ENCODE measurements at regions not wholly inside any gene's neighbourhood (a gene's known extent, or its start where the extent isn't known, plus 50 kb on each side); places are given as distances from the start of the nearest gene placed in this dataset.

DNA sequence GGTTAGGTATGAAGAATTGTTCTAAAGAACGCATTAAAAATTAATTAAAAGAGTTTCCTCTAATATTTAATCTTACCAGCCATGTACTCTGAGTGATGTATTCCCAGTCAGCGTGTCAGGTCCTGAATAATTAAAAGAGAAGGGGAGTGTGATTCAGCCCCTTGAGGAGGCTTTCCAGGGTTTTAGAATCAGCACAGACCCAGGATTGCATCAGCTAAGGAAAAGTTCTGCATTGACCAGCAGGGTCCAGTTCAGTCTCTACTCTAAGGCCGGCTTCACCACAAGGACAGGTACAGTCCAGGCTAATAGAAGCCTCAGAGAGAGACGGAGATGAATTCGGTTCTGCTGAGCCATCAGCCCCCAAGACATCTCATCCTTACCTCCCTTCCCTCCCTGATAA is 499.5 kb upstream of the PROK2 start:
- intact Hi-C loops (cut with DNase I) = no loop called here
- Histone ChIP-seq H3K27ac (no peak overlapping the region), H3K4me3 (no peak overlapping the region), H3K36me3 (no peaks in the 10 kb centered on the region), H3K27me3 (no peaks in the 10 kb centered on the region), H3K4me1 (peaks cover 21% of the 10 kb centered on the region), H3K9me3 (no peaks in the 10 kb centered on the region)
- DNase-seq (ENCODE audit: extremely low spot score in 2 of 2) = no peak
- TF ChIP-seq POLR2AphosphoS5 (IDR thresholded peaks at IDR 0.05; ENCODE audit: insufficient read depth in 1 of 2, low read depth in 1 of 2) = no peak
- TF ChIP-seq, protein P1, sequence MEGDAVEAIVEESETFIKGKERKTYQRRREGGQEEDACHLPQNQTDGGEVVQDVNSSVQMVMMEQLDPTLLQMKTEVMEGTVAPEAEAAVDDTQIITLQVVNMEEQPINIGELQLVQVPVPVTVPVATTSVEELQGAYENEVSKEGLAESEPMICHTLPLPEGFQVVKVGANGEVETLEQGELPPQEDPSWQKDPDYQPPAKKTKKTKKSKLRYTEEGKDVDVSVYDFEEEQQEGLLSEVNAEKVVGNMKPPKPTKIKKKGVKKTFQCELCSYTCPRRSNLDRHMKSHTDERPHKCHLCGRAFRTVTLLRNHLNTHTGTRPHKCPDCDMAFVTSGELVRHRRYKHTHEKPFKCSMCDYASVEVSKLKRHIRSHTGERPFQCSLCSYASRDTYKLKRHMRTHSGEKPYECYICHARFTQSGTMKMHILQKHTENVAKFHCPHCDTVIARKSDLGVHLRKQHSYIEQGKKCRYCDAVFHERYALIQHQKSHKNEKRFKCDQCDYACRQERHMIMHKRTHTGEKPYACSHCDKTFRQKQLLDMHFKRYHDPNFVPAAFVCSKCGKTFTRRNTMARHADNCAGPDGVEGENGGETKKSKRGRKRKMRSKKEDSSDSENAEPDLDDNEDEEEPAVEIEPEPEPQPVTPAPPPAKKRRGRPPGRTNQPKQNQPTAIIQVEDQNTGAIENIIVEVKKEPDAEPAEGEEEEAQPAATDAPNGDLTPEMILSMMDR (IDR thresholded peaks at IDR 0.05) = no peak
- no peak for TF ChIP-seq POLR2A (IDR thresholded peaks at IDR 0.05)

DNA sequence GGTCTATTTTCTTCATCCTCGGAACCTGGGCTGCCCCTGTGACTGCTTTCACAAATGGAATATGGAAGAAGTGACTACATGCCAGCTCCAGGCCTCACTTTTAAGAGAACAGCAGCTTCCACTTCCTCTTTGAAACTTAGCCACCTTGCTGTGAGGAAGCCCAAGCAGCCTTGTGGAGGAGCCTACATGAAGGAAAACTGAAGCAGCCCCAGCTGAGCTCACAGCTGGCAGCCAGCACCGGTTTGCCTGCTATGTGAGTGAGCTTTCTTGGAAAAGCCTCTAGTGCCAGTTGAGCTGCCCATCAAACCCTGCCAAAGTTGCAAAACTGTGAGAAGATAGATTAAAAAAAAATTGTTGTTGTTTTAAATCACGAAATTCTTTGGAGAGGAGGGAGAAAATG is 498.0 kb upstream of the PROK2 start:
- H3K4me1 ChIP-seq = peaks cover 18% of the 10 kb centered on the region
- DNase-seq (ENCODE audit: extremely low spot score in 2 of 2) = no peak
- no peaks in the 10 kb centered on the region for H3K9me3 ChIP-seq
- no peak overlapping the region for H3K27ac ChIP-seq
- intact Hi-C loops (cut with DNase I) = no loop called here
- no peaks in the 10 kb centered on the region for H3K27me3 ChIP-seq
- H3K4me3 ChIP-seq = no peak overlapping the region
- no peak for TF ChIP-seq POLR2A (IDR thresholded peaks at IDR 0.05)
- TF ChIP-seq, protein P1 (IDR thresholded peaks at IDR 0.05) = no peak
- TF ChIP-seq POLR2AphosphoS5 (IDR thresholded peaks at IDR 0.05; ENCODE audit: insufficient read depth in 1 of 2, low read depth in 1 of 2) = no peak
- H3K36me3 ChIP-seq = no peaks in the 10 kb centered on the region

DNA sequence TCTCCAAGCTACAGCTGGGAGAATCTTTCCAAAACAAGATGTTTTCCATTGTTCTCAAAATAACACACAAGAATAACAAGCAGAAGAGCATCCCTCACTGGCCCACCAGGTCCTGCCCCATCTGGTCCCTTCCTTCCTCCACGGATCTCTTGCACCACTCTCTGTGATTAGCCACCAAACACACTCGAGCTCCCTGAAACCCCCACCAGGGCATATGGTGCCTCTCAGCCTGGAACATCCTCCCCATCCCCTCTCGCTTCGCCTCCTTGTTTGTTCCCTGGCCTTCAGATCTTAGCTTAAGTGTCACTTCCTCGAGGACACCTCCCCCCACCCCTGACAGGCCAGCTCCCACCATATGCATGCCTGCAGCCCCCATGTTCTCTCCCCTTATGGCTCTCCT is 496.6 kb upstream of the PROK2 start:
- Histone ChIP-seq H3K9me3 (no peaks in the 10 kb centered on the region), H3K4me1 (peaks cover 12% of the 10 kb centered on the region), H3K27me3 (no peaks in the 10 kb centered on the region), H3K27ac (no peak overlapping the region), H3K36me3 (no peaks in the 10 kb centered on the region), H3K4me3 (no peak overlapping the region)
- DNase-seq (ENCODE audit: extremely low spot score in 2 of 2) = no peak
- intact Hi-C loops (cut with DNase I) = no loop called here
- TF ChIP-seq, protein P1 (IDR thresholded peaks at IDR 0.05) = no peak
- TF ChIP-seq POLR2A (IDR thresholded peaks at IDR 0.05) (no peak), POLR2AphosphoS5 (IDR thresholded peaks at IDR 0.05; ENCODE audit: insufficient read depth in 1 of 2, low read depth in 1 of 2) (no peak)

DNA sequence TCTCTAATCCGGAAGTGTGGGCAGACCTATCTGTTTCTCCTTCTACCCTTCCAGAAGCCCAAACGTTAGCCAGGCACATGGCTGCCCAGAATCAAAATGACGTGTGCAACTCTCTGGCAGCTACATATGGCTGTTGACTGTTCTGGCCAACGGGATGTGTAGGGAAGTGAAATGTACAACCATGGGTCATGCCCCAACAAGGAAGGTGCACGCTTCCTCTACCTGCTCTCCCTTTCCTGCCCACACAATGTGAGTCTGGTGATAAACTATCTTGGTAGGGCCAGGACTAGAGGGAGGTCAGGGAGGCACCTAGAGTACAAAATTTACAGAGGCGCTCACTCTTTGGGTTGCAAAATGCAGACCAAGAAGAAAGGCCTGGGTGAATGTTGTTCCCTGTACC is 495.9 kb upstream of the PROK2 start:
- H3K36me3 ChIP-seq = no peaks in the 10 kb centered on the region
- H3K4me1 ChIP-seq = peaks cover 12% of the 10 kb centered on the region
- H3K9me3 ChIP-seq = no peaks in the 10 kb centered on the region
- H3K27ac ChIP-seq = no peak overlapping the region
- H3K27me3 ChIP-seq = no peaks in the 10 kb centered on the region
- no peak for TF ChIP-seq POLR2A (IDR thresholded peaks at IDR 0.05)
- TF ChIP-seq, protein P1 (IDR thresholded peaks at IDR 0.05) = no peak
- no peak for TF ChIP-seq POLR2AphosphoS5 (IDR thresholded peaks at IDR 0.05; ENCODE audit: insufficient read depth in 1 of 2, low read depth in 1 of 2)
- intact Hi-C loops (cut with DNase I) = no loop called here
- H3K4me3 ChIP-seq = no peak overlapping the region
- DNase-seq (ENCODE audit: extremely low spot score in 2 of 2) = no peak

DNA sequence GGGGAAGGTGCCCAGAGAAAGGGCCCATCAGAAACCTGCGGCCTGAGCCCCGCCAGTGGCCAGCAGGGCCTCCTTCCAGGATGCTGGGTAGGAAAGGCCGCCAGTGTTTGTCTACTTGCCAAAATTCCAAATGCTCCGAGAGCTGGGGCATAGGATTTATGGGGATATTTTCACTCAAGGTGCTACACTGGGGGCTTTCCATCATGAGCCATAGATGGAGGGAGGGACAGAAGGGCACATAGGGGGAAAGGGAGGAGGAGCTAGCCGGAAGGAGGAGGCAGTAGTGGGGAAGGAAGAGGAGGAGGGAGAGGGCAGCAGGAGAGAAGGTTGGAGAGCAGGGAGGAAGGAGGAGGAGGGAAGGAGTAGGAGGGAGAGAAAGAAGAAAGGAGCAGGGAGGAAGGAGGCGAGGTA is 494.7 kb upstream of the PROK2 start:
- intact Hi-C loops (cut with DNase I) = no loop called here
- DNase-seq (ENCODE audit: extremely low spot score in 2 of 2) = no peak
- no peaks in the 10 kb centered on the region for H3K36me3 ChIP-seq
- H3K27ac ChIP-seq = peak overlapping the region; percentile 13
- no peak overlapping the region for H3K4me3 ChIP-seq
- H3K9me3 ChIP-seq = no peaks in the 10 kb centered on the region
- H3K27me3 ChIP-seq = no peaks in the 10 kb centered on the region
- H3K4me1 ChIP-seq = peaks cover 20% of the 10 kb centered on the region
- no peak for TF ChIP-seq POLR2AphosphoS5 (IDR thresholded peaks at IDR 0.05; ENCODE audit: insufficient read depth in 1 of 2, low read depth in 1 of 2)
- TF ChIP-seq, protein P1 (IDR thresholded peaks at IDR 0.05) = no peak
- TF ChIP-seq POLR2A (IDR thresholded peaks at IDR 0.05) = no peak

All from vagina (tissue), 2 donors.